T-helper 1 cell treated with Interleukin-12 subunit alpha and Interleukin-12 subunit beta and Interleukin-4 antibody, amounts not matched to agents 30 μg/mL and 1 μg/mL, for 36 hours (primary cell): ENCODE measurements at regions not wholly inside any gene's neighbourhood (a gene's known extent, or its start where the extent isn't known, plus 50 kb on each side); places are given as distances from the start of the nearest gene placed in this dataset.

Experiments
- H3K27ac Mint-ChIP-seq: one replicate; pipeline ENCODE4 v1.8.0; 2021; ENCODE audit warnings: mild to moderate bottlenecking, mixed read lengths
- H3K27me3 Mint-ChIP-seq: one replicate; pipeline ENCODE4 v1.8.0; 2021; ENCODE audit warnings: low read depth, mixed read lengths
- H3K36me3 Mint-ChIP-seq: one replicate; pipeline ENCODE4 v1.8.0; 2021; ENCODE audit warnings: low read depth, mixed read lengths
- H3K4me1 Mint-ChIP-seq: one replicate; pipeline ENCODE4 v1.8.0; 2021; ENCODE audit warnings: low read depth, mixed read lengths
- H3K4me3 Mint-ChIP-seq: one replicate; pipeline ENCODE4 v1.8.0; 2021; ENCODE audit warnings: mild to moderate bottlenecking, moderate library complexity, mixed read lengths
- H3K9me3 Mint-ChIP-seq: one replicate; pipeline ENCODE4 v1.8.0; 2021; ENCODE audit warnings: mixed read lengths

DNA sequence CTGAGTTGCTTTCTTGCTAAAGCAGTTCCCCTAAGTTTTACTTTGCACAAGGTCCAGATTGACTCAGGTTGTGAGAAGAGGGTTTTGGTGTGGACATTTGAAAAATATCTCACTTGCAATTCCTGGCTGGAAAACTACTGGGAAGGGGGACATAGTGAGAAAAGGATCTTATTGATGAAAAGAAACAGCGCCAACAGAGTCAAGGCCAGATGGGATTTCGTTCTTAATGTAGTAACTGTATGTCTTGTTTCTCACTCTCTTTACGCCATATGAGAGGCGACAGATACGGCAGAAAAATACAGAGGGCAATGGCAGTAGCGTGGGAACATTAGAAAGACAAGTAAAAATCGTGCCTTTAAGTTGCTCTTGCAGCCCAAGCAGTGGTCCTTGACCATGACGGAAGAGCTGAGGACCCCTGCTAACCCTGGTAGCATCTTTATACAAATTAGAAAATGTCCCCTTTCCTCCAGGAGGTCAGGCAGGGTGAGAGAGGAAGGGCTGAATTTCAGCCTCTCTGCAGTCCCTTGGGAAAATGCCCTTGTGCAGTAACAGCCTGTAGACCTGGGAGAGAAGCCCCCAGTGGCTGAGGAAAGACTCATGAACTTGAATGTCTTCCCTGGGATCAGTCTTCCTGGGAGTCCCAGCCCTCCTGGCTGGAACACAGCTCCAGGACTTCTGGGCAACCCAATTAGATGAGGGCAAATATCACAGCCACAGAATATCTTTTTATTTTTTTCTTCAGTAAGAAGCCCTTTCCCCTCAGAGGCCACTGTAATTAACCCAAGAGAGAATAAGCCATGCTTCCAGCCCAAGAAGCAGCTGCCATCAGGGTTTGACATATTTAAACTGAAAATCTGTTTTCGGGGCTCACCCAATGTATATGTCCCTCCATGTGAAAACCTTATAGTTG, 113.4 kb downstream of the CD47 start:
- no peak overlapping the region for H3K4me3 Mint-ChIP-seq
- H3K9me3 Mint-ChIP-seq = no peaks in the 10 kb centered on the region
- H3K4me1 Mint-ChIP-seq = peaks cover 25% of the 10 kb centered on the region
- H3K36me3 Mint-ChIP-seq = no peaks in the 10 kb centered on the region
- H3K27ac Mint-ChIP-seq = no peak overlapping the region
- H3K27me3 Mint-ChIP-seq = peaks cover 12% of the 10 kb centered on the region

DNA sequence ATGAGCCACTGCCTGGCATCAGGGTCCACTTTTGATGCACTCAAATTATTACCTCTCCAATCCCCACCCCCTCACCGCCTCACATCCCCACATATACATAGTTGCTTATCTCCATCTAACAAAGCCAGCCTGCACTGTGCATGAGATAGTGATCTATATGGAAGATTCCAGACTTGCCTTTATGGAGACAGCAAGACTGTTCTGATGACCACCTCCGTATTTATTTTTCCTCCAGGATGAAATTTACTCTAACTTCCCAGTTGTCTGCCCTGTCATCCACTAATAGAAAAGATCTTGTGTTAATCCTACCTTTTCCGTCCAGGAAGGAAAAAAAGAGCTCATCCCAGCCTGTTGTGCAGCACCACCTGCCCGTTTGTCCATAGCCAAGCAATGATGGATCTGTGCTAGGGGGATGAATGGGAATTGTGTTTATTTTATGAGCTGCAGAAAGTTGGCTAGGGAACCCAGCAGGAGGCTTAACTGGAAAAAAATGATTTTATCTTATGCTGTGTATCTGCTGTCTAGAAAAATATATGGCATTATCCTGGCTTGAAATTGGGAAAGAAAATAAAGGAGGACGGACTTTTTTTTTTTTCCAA, 114.5 kb downstream of the CD47 start:
- Mint-ChIP-seq H3K4me3 (no peak overlapping the region), H3K9me3 (no peaks in the 10 kb centered on the region), H3K4me1 (peaks cover 25% of the 10 kb centered on the region), H3K27ac (no peak overlapping the region), H3K27me3 (peaks cover 14% of the 10 kb centered on the region), H3K36me3 (no peaks in the 10 kb centered on the region)

DNA sequence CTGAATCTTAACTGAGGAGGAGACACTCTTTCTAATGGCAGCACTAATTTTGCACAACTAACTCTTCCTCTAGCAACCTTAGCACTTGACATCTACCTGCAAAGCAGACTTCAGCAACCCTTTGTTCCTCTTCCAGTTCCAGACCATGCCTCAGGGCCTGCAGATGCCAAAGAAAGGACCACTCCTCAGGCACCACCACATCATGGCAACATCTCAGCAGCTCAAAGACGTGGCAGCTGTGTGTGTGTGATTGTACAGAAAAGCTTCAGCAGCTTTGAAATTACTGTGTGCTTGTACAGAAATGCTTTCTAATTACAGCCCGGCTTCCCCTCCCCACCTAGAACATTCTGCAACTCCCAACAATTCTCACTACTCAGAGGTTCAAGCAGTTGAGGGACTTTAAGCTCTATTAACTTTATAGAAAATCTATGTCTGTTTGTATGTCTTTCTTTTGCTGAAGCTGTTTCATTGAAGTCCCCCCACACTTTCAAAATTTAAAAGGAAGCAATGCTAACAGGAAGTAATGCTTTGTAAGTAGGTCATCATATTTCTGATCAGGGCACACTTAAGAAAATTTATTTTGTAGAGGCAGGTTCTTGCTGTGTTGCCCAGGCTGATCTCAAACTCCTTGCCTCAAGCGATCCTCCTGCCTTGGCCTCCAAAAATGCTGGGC, 115.2 kb downstream of the CD47 start:
- peaks cover 25% of the 10 kb centered on the region for H3K4me1 Mint-ChIP-seq
- H3K4me3 Mint-ChIP-seq = no peak overlapping the region
- peaks cover 14% of the 10 kb centered on the region for H3K27me3 Mint-ChIP-seq
- no peaks in the 10 kb centered on the region for H3K9me3 Mint-ChIP-seq
- no peak overlapping the region for H3K27ac Mint-ChIP-seq
- H3K36me3 Mint-ChIP-seq = no peaks in the 10 kb centered on the region

DNA sequence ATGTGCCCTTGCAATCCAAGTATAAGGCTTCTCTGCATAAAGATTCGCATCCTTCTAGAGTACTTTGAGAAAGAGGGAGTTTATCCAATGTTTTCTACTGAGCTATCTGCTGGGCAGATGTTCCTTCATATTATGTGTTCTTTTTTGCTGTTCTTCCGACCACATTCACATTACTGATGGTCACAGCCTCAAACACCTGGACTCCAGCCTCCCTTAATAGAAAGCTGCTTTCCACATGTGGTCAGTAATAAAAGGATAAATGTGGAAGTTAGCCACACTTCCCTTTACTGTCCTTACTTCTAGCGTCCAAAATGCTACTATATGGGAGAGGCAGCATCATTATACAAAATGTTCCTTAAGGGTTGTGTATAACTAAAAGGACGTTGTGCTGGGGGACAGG, 116.9 kb downstream of the CD47 start:
- Mint-ChIP-seq H3K4me1 (peaks cover 19% of the 10 kb centered on the region), H3K9me3 (no peaks in the 10 kb centered on the region), H3K36me3 (no peaks in the 10 kb centered on the region), H3K27ac (no peak overlapping the region), H3K4me3 (no peak overlapping the region), H3K27me3 (peaks cover 14% of the 10 kb centered on the region)

DNA sequence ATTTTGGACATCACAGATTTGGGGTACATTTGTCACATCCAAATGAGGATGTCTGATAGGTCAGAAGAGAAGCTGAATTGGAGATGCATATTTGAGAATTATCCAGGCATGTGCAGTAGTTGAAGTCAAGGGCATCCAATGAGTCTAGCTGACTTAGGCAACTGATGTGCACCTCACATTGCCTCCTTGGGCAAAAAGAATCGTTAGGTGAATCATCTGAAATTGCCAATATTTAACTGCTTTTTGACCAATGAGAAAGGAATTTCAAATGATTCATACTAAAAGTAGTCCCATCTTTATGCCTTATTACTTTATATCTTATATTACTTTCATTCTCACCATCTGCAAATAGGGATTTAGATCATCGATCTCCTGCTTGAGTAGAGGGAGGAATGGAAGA, 117.7 kb downstream of the CD47 start:
- no peaks in the 10 kb centered on the region for H3K36me3 Mint-ChIP-seq
- H3K27me3 Mint-ChIP-seq = peaks cover 14% of the 10 kb centered on the region
- no peak overlapping the region for H3K4me3 Mint-ChIP-seq
- H3K27ac Mint-ChIP-seq = no peak overlapping the region
- H3K4me1 Mint-ChIP-seq = peaks cover 11% of the 10 kb centered on the region
- no peaks in the 10 kb centered on the region for H3K9me3 Mint-ChIP-seq

DNA sequence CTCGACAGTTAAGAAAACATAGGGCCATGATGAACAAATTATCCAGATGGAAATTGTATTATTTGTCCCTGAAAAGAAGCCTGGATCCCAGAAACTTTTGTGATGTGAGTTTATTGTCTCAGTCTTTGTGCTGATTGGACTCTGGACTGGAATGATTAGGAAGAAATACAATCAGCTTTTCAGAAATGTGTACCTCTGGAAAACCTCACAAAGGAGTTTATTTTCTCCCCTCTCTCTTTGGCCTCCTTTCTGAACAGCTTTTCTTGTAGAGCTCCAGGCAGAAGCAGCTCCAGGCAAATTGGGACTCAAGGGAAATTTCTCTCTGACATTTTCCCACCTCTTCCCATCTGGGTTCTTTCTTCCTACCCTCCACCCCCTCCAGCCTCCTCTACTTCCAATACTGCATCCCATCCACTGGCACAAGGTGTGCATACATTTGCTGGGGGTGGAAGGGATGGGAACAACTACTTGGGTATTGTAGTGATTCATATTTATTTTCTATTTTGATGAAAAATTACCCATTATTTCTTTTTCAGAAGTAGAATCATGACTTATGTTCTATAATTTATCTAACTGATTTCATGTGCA, 119.7 kb downstream of the CD47 start:
- Mint-ChIP-seq H3K27me3 (peaks cover 11% of the 10 kb centered on the region), H3K36me3 (no peaks in the 10 kb centered on the region), H3K4me1 (peaks cover 4% of the 10 kb centered on the region), H3K27ac (no peak overlapping the region), H3K4me3 (no peak overlapping the region), H3K9me3 (no peaks in the 10 kb centered on the region)

DNA sequence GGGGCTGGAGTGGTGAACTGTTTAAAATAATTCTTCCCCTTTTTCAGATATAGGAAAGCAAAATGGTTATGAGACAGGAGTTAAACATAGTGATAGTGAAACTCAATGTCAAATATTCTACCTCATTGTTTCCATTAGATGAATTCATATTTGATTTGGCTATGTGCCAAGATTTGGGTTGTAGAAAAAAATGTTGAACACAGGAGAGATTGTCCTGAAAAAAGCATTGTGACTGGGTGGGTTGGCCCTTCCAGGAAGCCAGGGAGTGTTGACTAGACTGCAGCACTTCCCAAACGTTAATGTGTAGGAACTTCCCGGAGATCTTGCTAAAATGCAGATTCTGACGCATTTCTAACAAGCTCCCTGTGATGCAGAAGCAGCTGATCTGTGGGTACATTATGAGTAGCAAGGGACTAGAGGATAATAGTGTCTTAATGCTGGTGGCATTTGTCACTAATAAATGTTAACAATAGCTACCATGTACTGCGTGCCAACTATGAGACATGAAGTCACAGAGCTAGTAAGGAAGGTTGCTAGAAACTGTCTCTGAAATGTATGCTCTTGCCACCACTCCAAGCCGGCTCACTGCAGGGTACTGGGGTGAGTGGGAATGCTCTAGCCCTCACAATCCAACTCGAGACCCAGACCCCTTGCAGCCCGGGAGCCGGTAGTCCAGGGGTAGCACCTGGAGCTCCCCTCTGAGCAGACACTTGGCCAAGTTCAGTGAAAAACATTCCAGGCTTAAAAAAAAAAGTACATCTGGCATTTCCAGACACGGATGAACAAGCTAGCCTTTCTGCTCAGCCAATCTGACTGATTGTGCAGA, 120.6 kb downstream of the CD47 start:
- no peaks in the 10 kb centered on the region for H3K4me1 Mint-ChIP-seq
- H3K27ac Mint-ChIP-seq = no peak overlapping the region
- no peaks in the 10 kb centered on the region for H3K9me3 Mint-ChIP-seq
- no peaks in the 10 kb centered on the region for H3K36me3 Mint-ChIP-seq
- H3K27me3 Mint-ChIP-seq = peaks cover 11% of the 10 kb centered on the region
- no peak overlapping the region for H3K4me3 Mint-ChIP-seq

DNA sequence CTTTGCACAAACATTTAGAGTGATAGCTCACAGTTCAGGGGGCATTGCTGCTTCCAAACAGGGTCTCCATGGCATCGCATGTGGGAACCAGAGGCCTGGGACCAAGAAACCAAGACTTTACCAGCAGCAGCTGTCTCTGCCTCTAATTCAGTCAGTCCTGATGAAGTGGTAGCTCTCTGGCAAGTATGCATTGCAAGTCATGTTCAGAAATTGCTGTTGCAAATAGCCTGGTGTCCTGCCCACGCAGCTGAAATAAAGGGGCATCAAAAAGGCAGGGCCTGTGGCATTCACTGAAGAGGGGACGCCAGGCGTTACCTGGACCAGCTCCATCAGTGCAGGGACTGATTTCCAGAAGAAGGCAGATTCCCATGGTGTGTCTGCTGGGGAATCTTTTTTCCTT, 121.3 kb downstream of the CD47 start:
- Mint-ChIP-seq H3K27me3 (peaks cover 11% of the 10 kb centered on the region), H3K27ac (no peak overlapping the region), H3K9me3 (no peaks in the 10 kb centered on the region), H3K4me1 (no peaks in the 10 kb centered on the region), H3K36me3 (no peaks in the 10 kb centered on the region), H3K4me3 (no peak overlapping the region)

DNA sequence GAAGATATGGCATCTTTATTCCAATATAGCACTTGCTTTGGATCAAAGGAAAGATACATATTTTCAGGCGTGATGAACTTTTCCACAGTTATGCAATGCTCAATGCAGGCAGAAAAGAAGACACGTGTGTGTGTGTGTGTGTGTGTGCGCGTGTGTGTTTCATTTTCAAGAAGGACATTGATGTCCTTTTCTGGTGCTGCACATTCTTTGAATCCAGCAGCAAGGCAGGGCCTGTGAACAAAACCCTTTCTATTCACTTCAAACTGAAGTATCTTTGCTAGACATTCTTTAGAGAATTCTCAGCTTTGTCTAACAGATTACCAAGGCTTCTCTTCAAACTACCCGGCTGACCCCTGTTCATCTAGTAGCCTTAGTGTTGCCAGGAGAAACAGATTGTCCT, 124.6 kb downstream of the CD47 start:
- Mint-ChIP-seq H3K27ac (no peak overlapping the region), H3K4me3 (no peak overlapping the region), H3K4me1 (no peaks in the 10 kb centered on the region), H3K9me3 (no peaks in the 10 kb centered on the region), H3K27me3 (no peaks in the 10 kb centered on the region), H3K36me3 (no peaks in the 10 kb centered on the region)

DNA sequence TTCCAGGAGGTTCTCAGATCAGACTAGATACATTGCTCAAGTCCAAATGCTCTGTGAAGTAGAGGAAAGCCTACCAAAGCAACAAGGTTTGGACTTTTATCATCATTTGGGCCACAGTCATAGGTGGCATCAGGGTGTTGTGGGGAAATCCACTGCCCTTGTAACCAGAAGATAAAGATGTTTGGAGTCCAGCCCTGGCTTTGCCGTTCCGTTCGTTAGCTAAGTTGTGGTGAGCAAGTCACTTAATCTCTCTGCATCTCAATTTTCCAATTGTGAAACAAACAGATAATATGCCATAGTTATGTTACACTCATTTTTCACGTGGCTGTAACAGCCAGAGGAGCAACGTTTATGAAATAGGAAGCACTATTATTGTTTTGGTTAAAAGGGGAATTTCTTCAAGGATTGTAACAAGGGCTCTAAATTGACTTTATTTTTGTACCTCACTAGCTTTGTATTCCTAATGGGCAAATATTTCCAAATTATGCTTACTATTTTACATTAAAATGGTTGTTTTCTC, 125.6 kb downstream of the CD47 start:
- no peaks in the 10 kb centered on the region for H3K36me3 Mint-ChIP-seq

DNA sequence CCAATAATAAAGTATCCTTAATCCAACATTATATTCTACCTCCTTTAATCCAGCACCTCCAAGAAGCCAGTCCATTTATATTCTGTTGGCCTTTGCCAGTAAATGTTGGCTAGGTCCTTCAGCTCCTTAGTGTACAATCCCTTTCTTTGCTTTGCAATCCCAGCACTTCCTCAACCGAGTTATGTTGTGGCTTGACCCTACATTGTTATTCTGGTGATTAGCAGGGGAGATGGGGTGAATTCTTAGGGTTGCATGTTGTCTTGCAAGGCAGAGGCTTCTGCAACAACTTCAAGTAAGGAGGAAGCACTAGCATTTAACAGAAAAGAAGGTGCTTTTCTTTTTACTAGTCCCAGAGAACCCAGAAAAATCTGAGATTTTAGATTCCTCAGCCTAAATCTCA, 127.2 kb downstream of the CD47 start:
- Mint-ChIP-seq H3K36me3 (no peaks in the 10 kb centered on the region), H3K27ac (no peak overlapping the region), H3K27me3 (peaks cover under 1% of the 10 kb centered on the region)

More for the DNA sequence above, 125.6 kb downstream of the CD47 start:
- Mint-ChIP-seq H3K4me3 (no peak overlapping the region), H3K27me3 (no peaks in the 10 kb centered on the region), H3K9me3 (no peaks in the 10 kb centered on the region), H3K27ac (no peak overlapping the region), H3K4me1 (no peaks in the 10 kb centered on the region)

DNA sequence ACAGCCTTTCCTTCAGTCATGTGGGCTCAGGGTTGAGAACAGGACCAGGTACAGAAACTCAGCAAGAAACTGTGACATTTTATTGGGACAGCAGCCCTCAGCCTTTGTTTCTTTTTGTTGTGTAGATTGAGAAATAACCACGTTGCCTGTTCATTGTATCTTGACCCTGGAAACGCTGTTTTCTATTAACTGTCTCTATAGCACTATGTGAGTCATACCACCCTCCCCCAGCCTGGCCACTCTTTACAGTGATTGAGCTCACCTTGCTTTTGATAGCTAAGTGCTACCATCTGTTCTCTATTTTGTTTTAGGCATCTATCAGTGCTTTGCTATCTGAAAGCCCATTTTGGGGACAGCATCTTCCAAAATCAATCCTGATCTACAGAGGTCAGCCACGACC, 127.9 kb downstream of the CD47 start:
- Mint-ChIP-seq H3K4me3 (no peak overlapping the region), H3K9me3 (no peaks in the 10 kb centered on the region), H3K36me3 (no peaks in the 10 kb centered on the region), H3K27me3 (peaks cover 4% of the 10 kb centered on the region), H3K4me1 (no peaks in the 10 kb centered on the region), H3K27ac (no peak overlapping the region)

More for the DNA sequence above, 127.2 kb downstream of the CD47 start:
- Mint-ChIP-seq H3K4me3 (no peak overlapping the region), H3K9me3 (no peaks in the 10 kb centered on the region), H3K4me1 (no peaks in the 10 kb centered on the region)

DNA sequence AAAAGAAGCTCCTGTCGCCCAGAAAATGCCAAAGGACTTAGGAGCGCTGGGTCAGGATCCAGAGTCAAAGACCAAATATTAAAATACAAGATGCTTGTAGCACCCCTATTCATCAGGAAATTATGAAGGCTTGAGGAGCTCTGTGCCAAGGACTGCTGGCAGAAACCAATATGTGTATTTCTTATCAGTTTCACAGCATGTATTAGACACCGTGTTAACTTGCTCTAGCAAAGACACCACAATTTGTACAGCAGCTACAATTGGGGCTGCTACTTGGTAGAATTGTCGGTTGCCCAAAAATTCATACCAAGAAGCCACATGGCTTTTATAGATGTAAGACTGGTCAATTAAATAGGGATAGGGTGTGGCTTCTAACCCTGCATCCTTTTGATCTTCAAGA, 128.8 kb downstream of the CD47 start:
- Mint-ChIP-seq H3K36me3 (no peaks in the 10 kb centered on the region), H3K9me3 (no peaks in the 10 kb centered on the region)

More for the DNA sequence above, 128.8 kb downstream of the CD47 start:
- H3K4me3 Mint-ChIP-seq = no peak overlapping the region
- H3K4me1 Mint-ChIP-seq = no peaks in the 10 kb centered on the region
- peaks cover 9% of the 10 kb centered on the region for H3K27me3 Mint-ChIP-seq
- no peak overlapping the region for H3K27ac Mint-ChIP-seq
